GM18505 (cell line): ENCODE measurements at regions not wholly inside any gene's neighbourhood (a gene's known extent, or its start where the extent isn't known, plus 50 kb on each side); places are given as distances from the start of the nearest gene placed in this dataset.

Source experiments
- ATAC-seq: cut with Tn5 transposase; IDR thresholded peaks from one replicate; pipeline ENCODE4 v1.9.1; 2021; ENCODE audit not compliant: unreplicated experiment
- POLR2A ChIP-seq: IDR thresholded peaks from 4 replicates; pipeline ENCODE4 v1.6.1; 2011; ENCODE audit warnings: borderline replicate concordance; ENCODE audit not compliant: insufficient read depth, insufficient read length; ENCODE audit errors: extremely low read depth

DNA sequence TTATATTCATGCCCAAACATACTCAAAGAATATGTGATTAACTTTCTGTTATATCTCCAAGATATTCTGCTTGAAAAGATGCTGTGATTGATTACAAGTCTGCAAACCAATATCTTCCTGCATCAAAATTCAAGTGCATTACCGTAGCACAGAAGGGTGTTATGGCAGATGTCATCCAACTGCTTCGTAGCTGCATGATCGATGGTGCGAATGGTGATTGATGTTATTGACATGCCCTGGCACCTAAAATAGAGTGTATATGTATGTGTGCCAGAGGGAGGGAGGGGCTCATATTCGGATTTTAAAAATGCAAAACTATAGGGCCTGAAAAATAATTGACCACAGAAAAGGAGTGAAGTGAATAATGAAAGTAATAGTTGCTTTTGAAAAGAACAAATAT, 882.1 kb upstream of the NUDT12 start:
- TF ChIP-seq POLR2A, result no peak
- ATAC-seq, result no peak

DNA sequence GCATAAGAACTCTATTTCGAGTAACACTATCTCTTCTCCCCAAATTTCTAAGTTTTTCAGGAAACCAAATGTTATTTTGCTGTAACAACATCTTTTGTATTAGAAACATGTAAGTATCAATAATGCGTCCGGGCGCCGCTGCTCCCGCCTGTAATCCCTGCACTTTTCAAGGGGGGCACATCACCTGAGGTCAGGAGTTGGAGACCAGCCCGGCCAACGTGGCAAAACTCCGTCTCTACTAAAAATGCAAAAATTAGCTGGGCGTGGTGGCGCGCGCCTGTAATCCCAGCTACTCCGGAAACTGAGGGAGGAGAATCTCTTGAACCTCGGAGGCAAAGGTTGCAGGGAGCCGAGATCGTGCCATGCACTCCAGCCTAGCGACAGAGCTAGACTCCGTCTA, 881.1 kb upstream of the NUDT12 start:
- TF ChIP-seq POLR2A, result no peak
- no peak for ATAC-seq

DNA sequence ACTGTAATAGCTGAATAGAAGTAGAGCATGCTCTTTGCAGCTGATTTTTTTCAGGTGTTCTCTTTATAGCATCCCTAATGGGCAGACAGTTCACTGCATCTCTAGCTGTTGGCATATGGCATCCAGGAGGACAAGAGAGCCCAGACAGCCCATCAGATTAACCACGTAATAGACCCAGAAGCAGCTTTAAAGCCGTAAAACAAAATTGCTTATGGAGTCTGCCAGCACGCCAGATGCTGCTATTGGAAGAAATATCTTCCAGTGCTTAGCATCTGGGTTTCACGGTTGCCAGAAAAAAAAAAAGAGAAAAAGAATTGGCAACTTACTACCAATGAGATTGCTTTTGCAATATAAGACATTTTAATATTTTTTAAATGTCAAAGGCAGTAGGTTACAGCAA, 869.4 kb upstream of the NUDT12 start:
- ATAC-seq, result no peak
- no peak for TF ChIP-seq POLR2A

DNA sequence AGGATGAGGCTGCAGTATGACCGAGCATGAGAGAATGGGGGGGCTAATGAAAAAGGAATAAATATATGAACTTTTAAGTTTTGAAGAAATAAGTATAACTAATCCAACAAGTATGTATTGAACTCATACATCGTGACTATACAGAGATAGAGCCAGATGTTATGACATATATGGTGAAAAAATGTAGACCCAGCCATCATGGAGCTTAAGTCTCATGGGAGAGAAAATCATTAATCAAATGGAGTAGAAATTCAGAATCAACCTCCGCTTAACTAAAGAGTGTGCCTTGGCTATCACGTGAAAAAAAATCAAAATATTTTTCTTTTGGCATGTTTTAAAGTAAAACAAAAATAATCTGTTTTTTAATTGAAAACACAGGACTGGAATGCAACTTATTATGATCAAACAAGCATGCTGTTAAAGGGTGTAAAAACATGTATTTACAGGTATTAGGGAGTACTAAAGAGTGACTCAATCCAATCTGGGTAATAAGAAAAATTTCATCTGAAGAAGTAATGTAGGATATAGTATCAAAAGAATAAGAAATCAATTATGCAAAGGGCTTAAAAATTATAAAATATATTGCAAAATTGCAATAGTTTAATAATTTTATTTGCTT, 868.5 kb upstream of the NUDT12 start:
- ATAC-seq, result no peak
- TF ChIP-seq POLR2A, result no peak

DNA sequence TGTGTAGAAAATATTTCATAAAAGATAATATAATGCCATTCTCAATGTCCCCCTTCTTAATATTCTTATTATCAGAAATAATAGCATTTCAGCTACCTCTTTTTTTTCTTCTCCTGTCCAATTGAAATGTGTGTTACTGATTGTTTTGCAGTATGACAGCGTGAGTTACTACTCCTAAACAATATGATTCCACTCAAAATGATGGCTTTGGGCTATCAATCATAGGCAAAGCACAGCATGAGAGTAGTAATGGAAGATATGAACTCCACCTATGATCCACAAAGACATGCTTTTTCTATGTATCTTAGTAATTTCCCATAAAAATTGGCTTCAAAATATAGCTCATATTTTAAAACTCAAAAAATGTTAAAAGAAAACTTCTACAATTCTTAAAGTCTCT, 867.3 kb upstream of the NUDT12 start:
- no peak for TF ChIP-seq POLR2A
- no peak for ATAC-seq

DNA sequence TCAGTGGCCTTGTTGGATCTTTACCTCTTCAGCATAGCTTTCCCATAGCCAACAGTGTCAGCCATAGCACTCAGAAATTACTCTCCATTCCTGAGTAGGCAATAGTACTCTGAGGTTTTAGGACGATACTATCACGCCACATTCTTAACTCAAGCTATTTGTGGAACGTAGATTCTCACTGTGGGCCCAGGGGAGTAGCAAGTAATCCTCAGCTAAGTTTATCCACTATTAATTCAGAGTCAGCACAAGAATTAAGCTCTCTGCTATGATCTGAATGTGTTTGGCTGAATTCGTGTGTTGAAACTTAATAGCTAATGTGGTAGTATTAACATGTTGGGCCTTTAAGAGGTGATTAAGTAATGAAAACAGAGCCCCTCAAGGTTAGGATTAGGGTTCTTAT, 858.8 kb upstream of the NUDT12 start:
- no peak for TF ChIP-seq POLR2A
- no peak for ATAC-seq

DNA sequence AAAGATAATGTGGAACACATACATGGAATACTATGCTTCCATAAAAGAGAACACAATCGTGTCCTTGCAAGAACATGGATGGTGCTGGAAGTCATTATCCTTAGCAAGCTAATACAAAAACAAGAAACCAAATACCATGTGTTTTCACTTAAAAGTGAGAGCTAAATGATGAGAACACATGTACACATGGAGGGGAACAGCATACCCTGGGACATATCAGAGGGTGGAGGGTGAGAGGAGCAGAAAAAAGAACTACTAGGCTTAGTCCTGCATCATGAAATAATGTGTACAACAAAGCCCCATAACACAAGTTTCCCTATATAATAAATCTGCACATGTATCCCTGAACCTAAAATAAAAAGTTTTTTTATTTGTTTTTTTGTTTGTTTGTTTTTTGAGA, 855.5 kb upstream of the NUDT12 start:
- no peak for TF ChIP-seq POLR2A
- ATAC-seq, result no peak

DNA sequence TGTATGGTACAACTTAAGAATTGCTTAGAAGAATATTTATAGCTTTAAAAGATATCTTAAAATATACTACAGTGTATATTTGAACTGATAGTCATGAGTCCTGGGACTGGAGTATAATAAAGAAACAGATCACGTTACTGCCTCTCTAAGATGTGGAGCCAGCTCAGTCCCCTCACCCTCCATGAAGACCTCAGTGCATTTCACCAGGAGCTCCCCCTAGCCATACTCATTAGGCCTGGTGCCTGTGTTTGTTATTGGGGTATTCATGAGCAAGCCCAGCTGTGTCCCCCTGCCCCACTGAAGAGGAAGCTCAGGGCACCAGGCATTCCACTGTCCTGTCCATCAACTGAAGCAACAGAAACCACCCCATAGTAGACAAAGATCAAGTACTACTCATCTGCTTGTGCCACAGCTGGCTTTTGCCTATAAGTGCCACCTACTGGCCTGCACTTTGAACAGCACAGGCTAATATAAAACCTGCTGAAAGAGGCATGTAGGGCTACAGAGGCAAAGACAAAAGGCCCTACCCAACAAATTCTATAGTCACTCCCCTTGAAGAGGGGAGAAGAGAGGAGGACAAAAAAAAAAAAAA, 850.2 kb upstream of the NUDT12 start:
- no peak for ATAC-seq
- no peak for TF ChIP-seq POLR2A

DNA sequence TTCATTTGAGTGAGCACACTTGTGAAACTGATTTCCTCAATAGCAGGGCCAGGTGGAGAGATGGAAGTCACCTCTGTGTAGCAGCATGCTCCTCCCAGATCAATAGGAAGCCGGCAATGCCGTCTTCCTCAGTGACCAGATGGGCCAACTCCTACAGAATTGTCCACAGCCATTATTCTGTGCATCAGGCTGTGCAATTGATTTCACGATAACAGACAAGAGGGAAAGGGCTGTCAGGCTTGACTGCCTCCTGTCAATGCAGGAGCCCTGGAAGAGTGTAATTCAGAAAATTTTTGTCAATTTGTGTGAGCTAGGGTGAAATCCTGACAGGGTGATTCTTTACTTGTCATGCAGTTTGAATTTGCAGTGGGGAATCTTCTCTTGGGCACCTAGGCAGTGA, 838.4 kb upstream of the NUDT12 start:
- ATAC-seq, result no peak
- no peak for TF ChIP-seq POLR2A

DNA sequence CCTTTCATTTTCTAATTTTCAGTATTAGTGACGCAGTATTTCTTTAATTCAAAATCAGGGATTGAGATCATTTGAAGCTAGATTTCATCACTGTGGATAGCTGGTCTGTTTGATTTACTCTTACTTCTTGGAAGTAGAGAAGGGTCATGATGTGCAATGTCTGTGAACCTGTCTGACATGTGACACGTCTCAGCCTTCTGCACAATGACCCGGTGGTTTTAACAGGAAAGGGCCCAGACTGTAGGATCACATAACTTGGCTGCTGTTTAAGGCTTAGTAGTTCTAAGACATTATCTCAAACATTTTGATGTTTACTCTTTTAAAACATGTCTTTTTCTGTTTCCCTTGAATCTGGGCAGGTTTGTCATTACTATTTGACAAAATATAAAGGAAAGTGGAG, 823.3 kb upstream of the NUDT12 start:
- TF ChIP-seq POLR2A, result no peak
- ATAC-seq, result no peak

DNA sequence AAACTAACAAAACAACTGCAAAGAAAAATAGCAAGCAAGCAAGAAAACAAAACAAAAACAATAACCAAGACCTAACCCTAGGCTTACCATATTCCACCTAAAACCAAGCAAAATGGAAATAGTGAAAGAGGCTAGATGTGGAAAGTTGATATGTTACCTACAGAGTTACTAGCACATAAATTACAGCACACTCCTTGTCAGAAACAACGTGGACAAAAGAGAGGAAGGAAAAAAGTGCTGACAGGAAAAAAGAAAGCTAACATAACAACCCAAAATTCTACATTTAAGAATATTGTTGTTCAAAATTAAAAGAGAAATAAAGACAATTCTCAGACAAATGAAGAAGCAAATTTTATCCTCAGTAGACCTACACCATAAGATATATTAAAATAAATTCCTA, 812.8 kb upstream of the NUDT12 start:
- ATAC-seq, result no peak
- TF ChIP-seq POLR2A, result no peak

DNA sequence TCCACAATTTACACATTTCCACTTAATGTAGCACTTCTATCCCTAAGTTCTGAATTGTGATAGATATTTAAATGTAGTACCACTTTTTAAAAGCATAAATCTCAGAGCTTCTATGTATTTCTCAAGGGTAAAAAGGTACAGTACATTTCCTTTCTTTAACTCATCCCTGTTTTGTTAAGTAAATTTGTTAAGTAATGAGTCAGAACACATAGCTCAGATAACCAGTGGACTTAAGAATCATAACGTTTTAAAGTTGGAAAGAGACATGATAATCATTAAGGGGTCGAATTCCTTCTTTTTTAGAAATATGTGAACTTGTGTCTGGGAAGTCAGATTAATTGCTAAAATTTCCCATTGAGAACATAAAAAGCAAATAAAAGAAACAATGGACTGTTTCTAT, 810.2 kb upstream of the NUDT12 start:
- TF ChIP-seq POLR2A, result no peak
- no peak for ATAC-seq

DNA sequence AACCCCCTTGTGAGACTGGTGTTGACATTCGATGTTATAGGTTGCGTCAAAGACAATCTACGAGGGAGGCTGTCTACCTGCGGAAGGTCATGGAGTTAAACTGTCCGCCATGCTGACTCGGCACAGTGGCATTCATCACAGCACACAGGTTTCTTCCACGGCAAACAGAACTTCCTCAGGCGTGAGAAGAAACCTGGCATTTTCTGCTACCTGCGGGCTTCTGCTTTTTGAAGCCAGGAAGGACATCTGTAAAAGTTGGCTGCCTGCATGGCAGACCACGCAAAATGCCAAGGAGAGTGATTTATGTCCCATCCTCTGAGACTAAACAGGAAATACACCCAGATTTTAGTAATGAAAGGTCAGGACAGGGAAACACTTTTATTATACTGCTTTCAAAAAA, 809.8 kb upstream of the NUDT12 start:
- no peak for ATAC-seq
- no peak for TF ChIP-seq POLR2A

DNA sequence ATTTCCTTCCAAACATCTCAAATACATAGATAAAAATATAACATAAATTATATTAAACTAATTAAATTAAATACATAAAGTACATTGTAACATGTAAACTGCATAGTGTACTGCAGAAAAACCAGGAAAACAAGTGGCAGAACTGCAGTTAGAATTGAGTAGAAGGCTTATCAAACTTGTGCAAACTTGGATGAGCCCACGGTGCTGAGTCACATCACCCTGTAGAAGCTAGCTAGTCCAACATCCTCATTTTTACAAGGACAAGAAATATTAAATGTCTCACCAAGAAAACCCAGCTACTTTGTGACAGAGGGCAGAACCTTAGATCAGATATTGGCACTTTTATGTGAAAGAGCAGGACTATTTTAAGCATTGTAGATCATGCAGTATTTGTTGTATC, 807.9 kb upstream of the NUDT12 start:
- no peak for TF ChIP-seq POLR2A
- ATAC-seq, result no peak

DNA sequence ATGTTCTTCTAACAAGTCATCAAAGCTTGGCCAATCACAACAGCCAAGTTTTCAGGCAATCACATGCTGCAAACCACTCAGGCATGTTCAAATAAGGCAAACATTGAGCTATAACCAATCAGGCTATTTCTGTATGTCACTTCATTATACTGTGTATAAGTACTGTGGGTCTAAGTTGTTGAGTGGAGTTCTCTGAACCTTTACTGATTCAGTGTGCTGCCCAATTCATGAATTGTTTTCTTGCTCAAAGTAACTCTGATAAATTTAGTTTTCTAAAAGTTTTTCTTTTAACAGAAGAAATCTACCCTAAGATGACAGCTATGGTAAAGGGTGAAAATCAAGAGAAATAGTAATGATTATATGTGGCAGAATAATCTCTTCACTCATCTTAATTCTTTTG, 805.4 kb upstream of the NUDT12 start:
- no peak for ATAC-seq
- no peak for TF ChIP-seq POLR2A
